ENCODE measurements at regions not wholly inside any gene's neighbourhood (a gene's known extent, or its start where the extent isn't known, plus 50 kb on each side); places are given as distances from the start of the nearest gene placed in this dataset.

DNA sequence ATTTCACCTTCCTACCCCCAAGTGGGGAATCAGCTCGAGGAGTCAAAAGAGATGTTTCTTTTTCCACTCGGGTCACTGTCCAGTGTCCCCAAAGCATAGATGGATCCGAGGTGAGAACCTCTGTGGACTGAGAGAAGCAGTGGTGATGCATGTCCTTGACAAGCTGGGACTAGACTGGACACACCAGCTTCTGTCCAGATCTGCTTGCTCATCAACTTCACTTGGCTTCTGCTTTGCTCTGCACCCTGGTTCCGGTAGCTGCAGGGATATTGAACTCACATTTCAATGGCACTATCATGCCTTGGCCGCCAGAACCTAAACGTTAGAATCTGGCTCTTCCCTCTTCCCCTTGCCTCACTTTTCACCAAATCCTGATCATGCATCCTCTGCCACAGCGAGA, 50.3 kb upstream of the CXCL12 start:
- DNase-seq (ENCODE audit: low read depth) = no peak

DNA sequence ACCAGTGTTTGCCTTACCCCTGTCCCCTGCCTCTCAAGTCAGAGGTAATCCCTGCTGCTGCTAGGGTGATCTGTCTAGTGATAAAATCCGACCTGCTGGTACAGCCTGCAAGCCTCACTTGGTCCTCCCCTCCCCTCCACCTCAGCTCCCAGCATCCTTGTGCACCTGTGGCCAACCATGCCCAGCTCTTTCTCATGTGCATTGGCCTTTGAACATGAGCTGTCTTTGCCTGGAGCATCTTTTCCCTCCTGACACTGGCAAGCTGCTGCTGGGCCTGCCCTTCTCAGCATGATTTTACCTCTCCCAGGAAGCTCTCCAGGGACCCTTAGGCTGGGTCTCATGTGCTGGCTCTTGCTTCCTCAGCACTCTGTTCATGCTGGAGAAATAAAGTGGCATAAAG, 51.3 kb upstream of the CXCL12 start:
- DNase-seq (ENCODE audit: low read depth) = no peak

DNA sequence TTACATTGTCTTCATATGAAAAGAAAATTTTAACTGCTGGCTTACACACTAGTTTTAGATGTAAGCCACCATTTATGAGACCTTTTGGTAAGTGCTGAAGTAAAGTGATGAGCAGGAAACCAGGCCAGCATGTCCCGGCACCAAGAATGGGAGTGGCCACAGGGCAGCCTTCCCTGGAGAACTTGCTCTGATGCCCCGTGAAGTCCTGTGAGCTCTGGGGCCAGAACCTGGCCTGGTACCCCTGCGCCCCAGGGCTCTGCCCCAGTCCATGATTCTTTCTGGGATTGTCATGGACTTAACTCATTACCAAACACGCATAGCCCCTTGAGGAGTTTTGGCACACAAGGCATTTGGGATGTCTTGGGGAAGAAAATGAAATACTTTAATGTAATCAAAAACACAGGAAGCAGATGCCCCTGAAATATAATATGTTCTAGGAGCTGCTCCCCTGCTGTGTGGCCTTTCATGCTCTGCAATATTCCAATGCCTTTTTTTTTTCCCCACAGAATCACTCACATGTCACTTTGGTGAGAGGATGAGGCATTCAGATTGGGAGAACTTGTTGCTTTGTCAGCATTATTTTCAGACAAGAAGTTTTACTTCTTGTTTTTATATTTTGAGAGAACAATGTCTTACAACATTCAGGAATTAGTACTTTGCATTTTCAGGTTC, 53.1 kb upstream of the CXCL12 start:
- DNase-seq (ENCODE audit: low read depth) = peak; percentile 18

DNA sequence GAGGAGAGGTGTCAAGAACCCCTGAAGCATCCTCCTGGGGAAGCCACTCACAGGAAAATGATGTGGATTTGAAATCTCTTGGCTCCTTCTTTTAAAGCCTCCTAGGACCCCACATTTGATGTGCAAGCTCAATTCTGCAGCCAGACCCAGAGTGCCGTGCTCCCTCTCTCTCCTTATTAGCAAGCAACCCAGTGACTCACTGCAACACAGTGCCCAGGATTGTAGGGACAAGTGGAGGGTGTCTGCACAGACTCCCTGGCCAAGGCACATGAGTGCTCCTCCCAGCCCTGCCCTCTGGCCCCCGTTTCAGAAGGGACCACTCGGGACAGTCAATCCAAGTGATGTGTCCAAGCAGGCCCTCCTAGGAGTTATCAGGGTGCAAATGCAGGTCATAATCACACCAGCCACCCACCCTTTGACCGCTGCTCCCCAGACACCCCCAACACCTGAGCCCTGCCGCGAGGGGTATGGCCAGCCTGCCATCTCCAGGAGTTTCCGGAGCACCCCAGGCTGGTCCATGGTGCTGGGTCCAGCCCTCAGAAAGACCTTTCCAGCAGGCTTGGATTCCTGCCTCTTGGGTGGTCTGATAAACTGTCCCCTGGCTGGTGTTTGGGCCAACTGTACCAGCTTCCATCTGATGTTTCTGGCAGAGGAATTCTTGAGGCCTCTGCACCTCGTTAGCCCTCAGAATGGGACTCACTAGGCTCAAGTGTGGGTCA, 54.5 kb upstream of the CXCL12 start:
- DNase-seq (ENCODE audit: low read depth) = no peak

DNA sequence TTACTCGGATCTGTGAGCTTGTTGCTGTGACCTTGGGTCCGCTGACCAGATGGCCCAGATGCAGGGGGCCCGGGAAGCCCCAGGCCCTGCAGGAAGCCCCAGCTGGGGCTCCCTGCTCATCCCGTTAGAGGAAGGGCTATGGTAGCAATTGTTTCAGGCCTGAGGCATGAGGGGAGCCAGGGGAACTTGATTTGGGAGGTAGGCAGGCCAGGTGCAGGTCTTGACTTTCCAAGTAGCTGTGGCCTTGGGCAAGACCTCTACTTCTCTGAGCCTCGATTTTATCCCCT, 55.0 kb upstream of the CXCL12 start:
- DNase-seq (ENCODE audit: low read depth) = no peak

DNA sequence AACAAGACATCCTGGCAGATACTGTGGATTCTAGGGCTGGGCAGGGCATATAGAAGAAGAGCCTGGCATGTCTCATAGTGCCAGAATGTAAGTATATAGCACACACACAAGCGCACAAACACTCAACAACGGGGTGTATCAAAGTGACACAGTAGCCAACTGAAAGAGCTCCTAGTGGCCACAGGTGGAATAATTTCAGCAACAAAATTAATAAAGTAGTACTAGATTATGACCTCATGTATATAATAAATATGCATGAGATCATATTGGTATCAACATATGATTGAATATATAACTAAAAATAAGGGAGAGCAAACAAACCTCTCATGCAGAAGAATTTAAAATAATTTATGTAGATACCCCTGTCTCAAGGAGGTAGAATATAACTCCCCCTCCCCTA, 72.4 kb upstream of the CXCL12 start:
- no peak for DNase-seq (ENCODE audit: low read depth)

DNA sequence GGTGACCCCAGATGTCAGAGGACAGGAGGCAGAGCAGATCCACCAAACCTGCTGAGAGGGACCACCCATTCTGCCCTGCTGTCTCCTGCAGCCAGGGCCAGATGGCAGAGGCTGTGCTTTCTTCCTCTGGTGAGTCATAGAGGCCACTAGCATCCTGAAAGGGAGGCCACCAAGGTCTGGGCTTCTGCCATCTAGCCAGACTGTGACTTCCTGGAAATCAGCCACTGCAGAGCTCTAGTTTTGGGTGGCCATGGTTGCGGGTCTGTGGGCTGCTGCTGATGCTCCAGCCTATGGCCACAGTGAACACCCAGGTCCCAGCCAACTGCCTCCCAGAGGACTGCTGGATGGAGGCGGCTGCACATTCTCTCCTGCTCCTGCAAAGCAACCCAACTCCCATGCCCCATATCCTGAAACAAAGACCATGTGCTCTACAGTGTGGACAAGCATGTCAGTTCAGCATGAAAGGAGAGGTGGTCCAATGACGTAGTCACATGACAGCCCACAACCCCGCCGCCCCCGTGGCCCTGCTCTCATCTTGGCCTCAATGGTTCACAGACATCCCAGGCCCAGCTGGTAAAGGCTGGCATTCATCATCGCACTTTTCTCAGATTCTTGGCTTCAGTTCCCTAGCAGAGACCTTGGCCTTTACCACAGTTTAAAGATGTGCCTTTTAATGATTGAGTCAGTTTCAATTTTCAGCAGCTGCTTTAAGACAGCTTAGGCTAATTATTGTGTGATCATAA, 73.9 kb upstream of the CXCL12 start:
- DNase-seq (ENCODE audit: low read depth) = no peak

DNA sequence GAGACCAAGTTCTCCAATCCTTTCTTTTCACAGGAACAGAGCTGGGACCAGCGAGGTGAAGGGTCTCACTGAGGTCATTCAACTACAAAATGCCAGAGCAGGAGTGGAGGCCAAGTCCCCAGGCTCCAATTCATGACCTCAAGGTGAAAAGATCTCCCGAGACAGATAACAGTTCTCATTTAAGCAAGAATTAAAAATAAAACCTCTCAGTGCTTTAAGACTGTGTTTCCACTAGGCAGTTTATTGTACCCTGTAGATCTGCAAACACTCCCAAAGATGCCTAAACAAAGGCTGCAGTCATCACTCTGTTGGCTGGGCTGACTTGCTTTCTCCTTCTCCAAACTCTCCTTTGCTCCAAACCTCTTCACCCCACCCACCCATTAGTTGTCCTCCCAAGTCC, 74.8 kb upstream of the CXCL12 start:
- no peak for DNase-seq (ENCODE audit: low read depth)

DNA sequence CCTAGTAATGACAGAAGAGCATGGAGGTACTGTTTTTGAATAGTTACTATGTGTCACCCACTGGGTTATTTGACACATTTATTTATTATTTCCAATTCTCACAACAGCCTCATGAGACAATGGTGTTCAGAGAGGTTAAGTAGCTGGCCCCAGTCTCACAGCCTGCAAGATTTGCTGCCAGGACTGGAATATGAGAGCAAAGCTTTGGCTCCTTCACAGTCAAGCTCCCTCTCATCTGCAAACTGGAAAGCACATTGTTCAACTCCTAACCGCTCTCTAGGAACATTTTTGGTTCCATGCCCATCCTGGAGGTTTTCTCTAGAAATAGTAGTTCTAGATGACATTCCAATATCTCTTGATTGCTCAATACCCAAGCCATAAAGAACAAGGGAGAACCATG, 75.5 kb upstream of the CXCL12 start:
- no peak for DNase-seq (ENCODE audit: low read depth)

DNA sequence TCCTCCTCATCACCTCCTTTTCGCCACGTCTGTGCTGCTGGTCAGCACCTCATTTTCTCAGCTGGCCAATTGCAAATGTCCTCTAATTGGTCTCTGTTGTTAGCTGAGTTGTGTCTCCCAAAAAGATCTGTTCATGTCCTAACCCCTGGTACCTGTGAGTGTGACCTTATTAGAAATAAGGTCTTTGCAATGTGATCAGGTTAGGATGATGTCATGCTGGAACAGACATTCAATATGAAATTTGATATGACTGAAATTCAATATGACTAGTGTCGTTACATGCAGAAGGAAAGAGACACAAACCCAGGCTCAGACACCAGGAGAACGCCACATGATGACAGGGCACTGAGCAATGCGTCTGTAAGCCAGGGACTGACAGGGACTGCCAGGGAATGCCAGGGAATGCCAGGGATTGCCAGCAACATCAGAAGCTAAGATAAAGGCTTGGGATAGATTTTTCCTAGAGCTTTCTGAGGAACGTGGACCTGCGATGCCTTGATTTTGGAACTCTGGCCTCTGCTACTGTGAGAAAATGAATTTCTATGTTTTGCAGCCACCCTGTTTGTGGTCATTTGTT, 77.5 kb upstream of the CXCL12 start:
- no peak for DNase-seq (ENCODE audit: low read depth)

DNA sequence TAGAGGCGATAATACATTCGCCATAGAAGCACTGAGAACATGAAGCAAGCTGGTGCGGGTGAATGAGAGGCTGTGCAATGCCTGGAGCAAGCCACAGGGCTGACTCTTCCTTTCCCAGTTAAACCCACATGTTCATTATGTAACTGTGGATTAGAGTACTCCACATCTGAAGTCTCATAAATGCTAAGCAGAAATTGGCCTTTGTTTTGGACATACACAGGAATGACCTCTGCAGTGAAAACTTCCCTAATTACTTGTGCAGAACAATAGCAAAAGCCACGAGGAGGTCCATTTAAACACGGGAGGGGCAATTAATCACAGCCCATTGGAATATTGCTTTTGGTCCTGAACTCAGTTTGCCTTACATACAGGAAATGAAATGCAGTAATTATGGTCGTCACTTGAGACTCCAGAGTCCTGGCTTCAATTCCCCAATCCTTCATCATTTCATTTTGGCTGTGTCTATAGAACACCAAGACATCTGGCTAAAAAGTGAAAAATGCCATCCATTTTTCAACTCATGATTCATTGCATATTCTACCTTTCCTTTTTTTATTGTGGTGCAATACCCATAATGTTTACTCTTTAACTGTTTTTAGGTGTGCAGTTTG, 78.7 kb upstream of the CXCL12 start:
- DNase-seq (ENCODE audit: low read depth) = peak; percentile 72

DNA sequence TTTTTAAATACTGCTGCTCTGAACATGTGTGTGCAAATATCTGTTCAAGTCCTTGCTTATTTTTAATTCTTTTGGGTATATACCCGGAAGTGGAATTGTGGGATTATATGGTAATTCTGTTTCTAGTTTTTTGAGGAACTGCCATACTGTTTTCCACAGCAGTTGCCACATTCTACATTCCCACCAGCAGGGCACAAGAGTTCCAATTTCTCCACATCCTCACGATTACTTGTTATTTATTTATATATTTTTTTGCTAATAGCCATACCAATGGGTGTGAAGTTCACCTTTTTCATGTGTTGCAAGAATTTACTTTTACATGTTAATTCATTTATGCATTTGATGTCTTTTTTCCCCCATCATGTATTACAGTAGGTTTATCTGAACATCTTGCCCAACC, 79.6 kb upstream of the CXCL12 start:
- DNase-seq (ENCODE audit: low read depth) = no peak

DNA sequence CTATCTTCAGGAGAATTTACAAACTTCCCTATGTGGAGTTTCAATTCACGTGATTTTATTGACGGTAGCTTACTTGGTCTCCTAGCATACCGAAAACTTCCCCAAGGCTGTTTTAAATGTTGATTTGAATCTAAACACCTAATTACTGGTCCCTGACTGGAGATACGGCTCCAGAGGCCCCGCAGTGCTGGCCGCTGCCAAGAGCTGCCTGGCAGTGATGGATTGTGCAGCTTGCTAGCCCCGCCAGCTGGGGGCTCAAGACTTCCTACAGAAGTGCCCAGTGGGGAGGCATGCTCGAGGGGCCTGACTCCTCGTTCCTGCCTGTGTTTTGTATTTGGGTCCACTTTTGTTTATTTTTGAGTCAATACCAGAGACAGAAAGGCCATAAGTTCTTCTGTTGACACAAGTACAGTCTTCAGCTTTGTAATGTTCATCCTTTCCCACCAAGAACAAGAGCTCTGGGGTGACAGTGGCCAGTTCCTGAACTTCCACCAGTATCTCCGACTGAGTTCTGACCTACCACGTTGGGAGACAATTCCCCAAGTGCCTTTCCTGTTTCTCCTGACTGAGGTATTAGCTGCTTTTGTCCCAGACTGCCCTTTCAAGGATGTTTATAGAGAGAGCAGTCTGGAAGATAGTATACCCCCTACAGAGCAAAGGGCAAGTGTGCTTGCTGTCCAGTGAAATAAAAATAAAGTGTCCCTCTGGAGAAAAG, 80.7 kb upstream of the CXCL12 start:
- no peak for DNase-seq (ENCODE audit: low read depth)

DNA sequence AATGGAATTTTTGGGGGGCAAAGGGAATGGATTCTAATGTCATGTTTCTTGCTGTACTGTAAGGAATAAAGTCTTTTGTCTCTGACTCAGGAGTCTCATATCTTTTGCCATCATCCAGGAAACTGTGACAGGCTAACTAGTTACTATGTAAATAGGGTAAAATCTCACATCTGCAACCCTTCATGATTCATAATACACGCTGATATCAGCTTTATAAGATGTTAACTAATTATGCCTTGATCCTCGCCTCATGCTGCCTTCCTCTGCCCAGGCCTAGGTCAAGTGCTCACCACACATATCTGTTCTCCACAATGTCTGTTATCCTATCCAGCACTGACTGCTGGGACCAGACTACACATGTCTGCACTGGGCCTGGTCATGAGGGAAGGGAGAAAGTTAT, 81.3 kb upstream of the CXCL12 start:
- no peak for DNase-seq (ENCODE audit: low read depth)

DNA sequence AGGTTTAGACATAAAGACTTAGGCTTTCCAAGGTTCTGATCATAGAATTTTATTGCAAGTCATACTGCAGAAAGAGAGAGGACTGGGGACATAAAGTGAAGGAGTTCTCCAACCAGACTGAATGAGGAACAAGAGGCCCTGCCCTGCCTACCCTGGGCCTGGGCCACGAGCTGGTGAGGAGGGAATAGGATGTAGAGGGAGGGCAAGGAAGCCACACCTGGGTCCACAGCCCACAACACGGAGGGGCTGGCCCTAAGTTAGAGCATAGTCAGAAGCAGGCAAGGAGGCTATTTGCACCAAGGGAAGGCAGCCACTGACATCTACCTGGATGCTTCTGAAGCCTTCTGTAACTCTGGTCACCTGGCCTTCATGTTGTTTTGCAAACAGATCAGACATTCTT, 82.2 kb upstream of the CXCL12 start:
- no peak for DNase-seq (ENCODE audit: low read depth)

DNA sequence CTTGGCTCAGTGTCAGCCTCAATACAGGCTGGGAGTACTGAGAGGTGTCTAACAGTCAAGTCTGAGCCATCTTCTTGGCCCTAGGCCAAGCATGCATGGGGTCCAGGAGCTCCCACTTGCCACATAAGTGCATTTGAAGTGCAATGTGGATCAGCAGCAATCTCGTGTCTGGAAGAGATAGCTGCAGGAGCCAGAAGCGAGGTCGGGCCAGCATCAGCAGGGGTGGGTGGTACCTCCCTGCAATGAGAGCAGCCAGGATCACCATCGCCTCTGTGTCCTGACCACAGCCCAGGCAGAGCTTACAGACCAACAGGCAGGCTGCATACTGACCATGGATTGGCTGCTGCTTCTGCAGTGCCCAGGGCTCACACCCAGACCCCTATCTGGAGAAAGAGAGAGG, 83.0 kb upstream of the CXCL12 start:
- no peak for DNase-seq (ENCODE audit: low read depth)

DNA sequence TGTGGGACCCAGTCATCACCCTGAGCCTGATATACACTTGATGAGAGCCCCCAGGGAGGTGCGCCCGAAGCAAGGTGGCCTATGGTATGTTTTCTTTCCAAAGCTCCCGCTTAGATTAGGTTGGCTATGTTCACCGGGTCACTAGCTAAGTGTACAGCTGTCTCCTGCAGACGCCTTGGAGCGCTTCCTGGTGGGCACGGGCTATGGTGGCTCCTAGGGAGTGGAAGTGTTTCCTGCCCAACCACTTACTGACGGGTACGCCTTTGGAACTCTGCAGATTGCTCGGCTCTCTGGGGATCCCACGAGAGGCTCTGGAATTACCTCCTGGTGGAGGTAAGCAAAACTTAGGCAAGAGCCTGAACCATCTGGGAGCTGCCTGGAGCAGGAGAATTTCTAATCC, 83.6 kb upstream of the CXCL12 start:
- no peak for DNase-seq (ENCODE audit: low read depth)

DNA sequence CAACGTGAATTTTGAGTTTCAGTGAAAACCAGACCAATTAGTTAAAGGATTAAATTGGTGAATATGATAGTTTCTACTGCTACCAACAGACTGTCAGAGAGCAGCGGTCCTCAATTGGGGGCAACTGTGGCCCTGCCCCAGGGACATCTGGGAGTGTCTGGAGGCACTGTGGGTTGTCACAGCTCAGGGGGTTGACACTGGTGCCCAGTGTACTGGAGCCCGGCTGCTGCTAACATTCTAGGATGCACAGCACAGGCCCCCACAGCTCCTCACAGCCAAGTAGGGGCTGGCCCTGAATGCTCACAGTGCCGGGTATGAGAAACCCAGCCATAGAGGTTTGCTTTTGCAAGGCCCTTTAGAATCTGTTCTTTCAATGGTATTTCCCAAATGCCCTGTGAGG, 84.1 kb upstream of the CXCL12 start:
- DNase-seq (ENCODE audit: low read depth) = no peak

DNA sequence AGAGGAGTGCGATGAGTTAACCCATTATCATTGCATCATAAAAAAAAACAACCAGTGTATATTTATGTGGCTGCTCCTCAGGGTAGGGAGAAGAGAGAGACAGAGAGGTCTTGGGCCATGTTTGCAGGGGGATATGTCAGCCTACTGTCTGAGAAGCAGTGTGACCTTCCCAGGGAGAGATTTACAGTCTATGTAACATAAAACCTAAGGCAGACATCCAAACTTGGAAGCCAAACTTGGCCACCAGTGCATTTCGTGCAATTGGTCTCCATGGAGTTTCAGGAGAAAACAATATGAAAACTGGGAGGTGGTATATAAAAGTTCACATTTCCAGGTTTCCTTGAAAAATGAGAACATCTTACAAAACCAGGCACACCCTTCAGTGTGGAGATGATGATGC, 85.9 kb upstream of the CXCL12 start:
- DNase-seq (ENCODE audit: low read depth) = no peak

DNA sequence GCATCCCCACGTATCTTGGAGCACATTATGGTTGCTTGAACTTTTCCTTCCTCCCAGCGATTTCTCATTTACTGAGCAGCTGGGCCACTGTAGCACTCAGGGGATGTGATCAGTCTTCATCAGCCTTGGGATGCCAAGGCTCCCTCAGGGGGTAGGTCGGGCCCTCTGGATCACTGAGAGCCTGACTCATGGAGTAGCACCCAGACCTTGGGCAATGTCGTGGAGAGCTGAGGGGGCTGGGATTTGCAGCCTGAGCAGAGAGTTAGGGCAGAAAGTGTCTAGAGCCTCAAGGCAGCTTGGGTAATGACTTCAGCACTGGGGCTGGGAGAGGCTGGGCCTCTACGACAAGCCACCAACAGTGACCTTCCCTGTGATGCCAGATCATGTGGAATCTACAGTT, 86.5 kb upstream of the CXCL12 start:
- no peak for DNase-seq (ENCODE audit: low read depth)

DNA sequence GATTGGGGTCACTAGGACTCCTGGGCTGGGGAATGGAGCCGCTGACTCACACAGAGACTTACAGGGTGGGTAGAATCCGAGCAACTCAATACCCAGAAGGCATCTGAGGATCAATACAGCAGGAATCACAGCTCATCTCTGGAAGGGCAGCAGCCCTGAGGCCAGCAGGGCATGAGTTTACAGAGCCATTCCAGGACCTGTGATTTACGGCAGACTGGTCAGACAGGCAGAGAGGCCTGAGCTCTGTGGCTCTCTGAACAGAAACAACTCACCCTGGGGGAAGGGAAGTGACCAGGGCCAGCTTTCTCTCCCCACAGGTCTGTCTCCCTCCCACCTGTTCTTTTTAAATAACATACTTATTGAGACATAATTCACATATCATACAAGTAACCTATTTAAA, 88.2 kb upstream of the CXCL12 start:
- no peak for DNase-seq (ENCODE audit: low read depth)

DNA sequence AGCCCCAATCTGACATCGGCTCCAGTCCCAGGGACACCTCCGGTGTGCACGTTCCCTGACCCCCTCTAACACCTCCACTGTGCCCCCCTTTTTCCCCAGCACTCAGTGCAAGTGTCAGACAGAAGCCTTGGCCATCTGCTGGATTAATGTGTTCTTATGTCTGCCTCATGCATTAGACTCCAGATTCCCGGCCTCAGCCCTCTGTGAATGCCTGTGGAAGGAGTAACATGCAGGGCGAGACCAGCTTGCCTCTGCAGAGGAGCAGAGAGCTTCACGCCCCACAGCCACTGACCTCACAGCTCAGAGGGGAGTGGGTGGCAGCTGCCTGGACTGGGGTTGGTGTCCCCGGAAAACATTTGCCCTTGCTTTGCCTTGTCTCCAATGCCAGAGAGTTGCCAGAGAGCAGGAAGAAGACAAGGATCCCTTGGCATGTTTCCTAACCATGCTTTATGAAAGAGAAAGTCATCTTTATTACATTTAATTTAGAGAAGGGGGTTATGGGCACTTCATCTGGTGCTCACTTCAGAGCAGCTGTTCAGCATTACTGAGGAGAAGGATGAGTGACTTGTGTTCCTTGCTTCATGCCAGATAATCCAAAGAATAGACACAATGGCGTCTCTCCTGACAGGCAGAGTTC, 91.6 kb upstream of the CXCL12 start:
- DNase-seq (ENCODE audit: low read depth) = no peak

All from stromal cell of bone marrow (primary cell).